ENCODE measurements at regions not wholly inside any gene's neighbourhood (a gene's known extent, or its start where the extent isn't known, plus 50 kb on each side); places are given as distances from the start of the nearest gene placed in this dataset.
"Not testable (repeated sequence)": the region's sequence is repeated elsewhere in the genome, so short reads cannot be mapped to it uniquely, and the experiment has no call there.

DNA sequence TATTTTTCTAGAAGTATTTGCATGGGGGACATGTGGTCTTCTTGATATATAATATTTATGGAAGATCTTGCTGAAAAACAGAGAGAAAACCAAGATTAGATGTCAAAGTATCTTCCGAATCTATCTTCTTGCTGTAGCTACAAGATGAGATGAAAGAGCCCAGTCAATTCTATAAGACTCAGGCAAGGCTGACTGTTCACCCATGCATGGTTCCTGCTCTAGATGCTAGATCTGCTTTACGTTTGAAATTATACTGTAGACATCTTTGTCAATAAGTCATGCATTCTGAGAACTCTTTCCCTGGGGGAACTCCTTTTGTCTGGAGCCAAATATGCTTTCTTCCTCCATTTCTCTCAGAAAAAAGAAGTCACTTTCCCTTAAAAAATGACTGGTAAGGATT lies 1292.0 kb downstream of the XPNPEP1 start:
- no peak for DNase-seq

DNA sequence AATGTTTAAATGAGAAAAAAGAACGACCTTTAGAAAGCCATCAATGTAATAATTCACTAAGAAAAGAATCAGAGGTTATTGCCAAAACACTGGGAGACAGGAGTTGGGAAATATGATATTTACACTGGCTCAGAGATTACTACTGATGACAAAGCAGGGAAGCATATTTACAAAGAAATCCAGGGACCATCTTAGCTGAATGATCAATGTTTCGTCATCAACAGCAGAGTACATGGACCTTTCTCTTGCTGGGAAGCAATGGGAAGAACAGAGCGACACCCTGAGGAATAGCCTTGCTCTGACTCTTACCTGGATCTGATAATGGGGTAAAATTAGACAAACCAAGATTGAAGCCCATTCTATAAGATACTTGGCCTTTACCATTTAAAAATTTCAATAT lies 1293.5 kb downstream of the XPNPEP1 start:
- peak; percentile 95 for DNase-seq

DNA sequence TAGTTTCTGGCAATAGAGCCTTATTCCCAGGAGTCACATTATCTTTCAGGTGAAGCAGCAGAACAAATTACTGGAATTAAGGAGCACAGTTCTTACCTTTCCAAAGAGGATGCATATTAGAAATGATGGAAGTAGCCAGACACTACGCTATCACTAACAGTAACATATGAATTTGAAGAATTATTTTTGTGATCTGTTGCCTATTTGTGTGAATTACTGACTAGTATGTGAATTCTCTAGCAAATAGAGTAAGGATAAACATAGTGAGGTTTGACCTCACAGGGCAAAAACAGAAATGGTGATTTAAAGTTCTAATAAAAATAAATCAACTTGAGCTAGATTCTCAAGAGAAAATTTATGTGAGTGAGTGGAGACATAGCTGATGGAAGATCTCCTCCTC lies 1299.3 kb downstream of the XPNPEP1 start:
- no peak for DNase-seq

DNA sequence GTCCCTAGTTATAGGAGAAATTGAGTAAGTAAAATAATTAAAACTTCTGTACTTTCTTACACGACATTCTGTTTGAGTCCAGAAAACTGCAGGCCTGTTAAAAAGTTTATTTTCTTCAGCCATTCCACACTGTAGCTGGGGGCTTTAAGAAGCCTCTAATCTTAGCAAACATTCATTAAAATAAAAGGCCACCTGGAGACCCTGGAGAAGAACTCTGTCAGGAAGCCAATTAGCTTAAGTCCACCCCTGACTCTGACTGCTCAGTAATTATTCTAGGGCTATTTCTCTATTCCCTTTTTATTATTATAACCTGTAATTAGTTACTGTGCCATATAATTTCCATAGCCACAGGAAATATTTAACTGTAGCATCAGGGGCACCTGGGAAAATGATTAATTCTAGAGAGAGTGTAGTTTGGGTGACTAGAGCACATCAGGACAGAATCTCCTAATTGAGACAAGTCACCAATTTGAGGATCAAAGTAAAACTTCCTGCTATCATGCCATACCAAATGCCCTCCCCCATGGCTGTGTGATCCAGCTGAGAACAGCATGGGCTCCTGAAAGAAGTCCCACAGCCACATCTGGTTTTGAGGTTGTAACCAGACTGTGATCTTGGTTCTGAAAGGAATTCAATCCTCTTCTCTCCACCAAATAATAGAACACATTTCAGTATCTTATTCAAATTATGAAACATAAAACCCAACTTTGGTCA lies 1302.3 kb downstream of the XPNPEP1 start:
- no peak for DNase-seq

DNA sequence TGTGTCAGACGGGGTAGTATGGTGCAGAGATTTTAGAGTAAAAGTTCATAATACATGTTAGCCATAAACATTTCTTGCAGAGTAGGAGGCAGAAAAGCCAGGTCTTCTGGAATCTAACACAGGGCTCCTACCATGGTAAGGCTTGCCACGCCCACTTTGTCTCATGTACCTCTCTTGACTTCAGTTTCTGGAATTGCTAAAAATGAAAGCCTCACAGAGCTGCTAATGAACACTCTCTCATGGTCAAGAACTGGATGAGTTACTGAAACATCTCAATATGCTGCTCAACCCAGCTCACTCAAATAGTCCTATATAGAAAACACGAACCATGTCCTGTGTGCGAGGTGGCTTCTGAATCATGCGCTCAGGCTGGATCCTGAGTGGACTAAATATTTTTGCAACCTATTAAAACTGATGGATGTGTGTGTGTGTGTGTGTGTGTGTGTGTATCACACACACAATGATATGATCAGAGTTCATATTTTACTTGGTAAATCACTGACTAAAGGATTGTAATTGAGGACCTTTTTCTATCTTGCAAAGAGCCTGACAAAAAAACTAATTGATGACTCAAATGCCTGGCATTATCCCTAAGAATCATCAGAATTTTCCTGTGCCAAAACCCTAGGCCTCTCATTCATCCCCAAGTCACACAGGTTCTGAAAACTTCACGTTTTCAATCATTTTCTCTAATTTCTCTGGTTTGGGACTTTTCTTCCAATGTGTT lies 1306.6 kb downstream of the XPNPEP1 start:
- peak; percentile 43 for DNase-seq

DNA sequence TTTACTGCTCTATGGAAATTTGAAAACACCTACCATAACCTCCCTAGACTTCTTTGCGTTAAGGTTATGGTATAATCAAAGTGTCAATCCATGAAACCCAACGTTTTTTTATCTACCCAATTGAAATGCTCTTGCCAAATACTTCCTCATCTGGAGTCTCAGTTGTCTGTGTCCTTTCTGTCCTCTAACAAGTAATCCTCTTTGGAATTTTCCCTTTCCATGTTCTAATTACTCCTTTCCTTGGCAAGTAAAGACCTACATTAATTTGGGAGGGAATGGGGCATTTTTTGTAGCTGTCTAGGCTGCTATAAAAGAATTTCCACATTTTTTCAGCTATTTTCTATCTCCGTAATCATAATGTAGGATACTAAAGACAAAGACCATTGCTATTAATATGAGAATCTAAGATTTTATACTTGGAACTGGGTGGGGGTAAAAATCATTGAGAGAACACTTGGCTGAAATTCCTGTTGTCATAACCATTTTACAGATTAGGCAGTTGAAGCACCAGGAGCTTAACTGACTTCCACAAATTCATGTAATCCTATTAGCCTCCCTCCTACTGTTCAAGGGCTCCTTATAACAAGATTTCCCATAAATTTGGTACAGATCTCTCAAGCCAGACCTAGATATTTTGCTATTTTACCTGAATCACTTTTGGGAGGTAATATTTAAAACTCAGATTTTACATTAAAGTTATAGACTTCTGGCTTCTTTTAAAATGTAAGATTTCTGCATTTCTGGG lies 1307.6 kb downstream of the XPNPEP1 start:
- no peak for DNase-seq

DNA sequence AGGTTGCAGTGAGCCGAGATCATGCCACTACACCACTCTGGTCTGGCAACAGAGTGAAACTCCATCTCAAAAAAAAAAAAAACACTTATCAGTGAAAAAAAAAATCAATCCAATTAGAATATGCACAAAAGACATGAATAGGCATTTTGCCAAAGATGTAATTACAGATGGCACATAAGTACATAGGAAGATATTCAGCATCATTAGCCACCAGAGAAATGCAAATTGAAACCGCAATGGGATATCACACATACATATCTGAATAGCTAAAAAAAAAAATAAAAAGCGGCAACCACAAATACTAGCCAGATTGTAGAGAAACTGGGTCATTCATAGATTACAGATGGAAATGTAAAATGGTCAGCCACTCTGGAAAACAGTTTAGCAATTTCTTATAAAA lies 1310.8 kb downstream of the XPNPEP1 start:
- DNase-seq, result no peak

DNA sequence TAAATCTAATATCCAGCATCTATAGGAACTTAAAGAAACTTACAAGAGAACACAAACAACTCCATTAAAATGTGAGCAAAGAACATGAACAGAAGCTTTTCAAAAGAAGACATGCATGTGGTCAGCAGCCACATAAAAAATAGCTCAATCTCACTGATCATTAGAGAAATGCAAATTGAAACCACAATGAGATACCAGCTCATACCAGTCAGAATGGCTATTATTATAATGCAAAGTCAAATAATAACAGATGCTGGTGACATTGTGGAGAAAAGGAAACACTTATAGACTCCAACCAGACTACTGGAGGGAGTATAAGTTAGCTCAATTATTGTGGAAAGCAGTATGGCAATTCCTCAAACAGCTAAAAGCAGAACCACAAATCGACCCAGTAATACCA lies 1314.5 kb downstream of the XPNPEP1 start:
- no peak for DNase-seq

DNA sequence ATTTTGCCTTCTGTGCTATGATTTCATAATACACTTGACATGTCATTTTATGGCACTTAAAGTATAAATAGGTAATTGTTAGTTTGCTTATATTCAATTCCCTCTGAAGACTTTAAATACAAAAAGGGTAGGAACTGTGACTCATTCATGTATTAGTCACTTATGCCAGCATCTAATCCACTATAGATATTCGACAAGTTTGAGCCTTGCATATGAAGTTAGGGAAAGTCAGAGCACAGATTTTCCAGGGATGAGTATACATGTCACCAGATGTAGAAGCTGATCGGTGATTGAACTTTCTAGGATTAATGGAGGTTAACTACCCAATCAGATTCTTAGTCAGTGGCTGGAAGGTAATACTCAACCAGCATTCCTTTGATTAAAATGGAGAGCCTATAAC lies 1321.5 kb downstream of the XPNPEP1 start:
- DNase-seq, result peak; percentile 83

DNA sequence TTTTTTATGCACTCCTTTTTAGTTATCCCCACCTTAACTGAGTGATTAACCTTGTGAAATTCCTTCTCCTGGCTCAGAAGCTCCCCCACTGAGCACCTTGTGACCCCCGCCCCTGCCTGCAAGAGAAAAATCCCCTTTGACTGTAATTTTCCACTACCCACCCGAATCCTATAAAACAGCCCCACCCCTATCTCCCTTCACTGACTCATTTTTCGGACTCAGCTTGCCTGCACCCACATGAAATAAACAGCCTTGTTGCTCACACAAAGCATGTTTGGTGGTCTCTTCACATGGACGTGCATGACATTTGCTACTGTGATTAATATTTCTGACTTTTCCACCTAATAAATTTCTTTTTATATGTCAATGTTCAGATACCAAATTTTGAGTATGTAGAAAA lies 1322.8 kb downstream of the XPNPEP1 start:
- DNase-seq, result not testable (repeated sequence)

DNA sequence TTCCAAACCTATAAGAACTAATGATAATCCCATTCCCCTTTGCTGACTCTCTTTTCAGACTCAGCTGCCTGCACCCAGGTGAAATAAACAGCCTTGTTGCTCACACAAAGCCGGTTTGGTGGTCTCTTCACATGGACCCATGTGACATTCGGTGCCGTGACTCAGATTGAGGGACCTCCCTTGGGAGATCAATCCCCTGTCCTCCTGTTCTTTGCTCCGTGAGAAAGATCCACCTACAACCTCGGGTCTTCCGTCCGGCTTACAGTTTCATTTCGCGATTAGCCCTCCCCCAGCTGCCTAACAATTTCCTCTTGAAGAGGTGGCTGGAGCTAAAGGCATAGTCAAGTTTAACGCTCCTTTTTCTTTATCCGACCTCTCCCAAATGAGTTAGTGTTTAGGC lies 1324.0 kb downstream of the XPNPEP1 start:
- DNase-seq, result not testable (repeated sequence)

DNA sequence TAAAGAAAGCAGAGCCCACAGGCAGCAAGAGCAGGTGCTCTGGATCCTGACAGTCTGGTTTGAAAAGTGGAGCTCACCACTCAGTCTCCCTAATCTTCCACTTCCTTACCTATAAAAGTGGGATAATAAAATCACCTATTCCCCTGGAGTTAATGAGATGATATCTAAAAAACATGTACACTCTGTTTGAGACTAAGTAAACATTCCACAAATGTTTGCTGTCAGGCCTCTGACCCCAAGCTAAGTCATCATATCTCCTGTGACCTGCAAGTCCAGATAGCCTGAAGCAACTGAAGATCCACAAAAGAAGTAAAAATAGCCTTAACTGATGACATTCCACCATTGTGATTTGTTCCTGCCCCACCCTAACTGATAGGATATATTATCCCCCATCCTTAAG lies 1324.5 kb downstream of the XPNPEP1 start:
- DNase-seq, result peak; percentile 53

DNA sequence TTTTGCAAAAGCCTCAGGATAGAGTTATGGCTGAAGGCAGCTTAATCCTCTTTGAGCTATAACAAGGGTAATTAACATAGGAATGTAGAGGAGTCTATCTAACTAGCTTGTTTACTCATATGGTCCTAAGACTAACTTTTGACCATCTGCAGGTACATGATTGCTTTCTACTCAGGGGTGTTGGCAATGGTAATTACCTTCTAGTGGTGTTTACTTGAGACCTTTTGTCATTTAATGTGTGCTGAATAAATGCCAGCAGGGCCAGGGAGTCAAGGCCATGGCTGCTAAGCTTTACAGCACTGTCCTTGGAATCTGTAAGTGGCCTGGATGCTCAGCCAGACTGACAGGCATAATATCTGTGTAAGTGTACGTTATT lies 1325.0 kb downstream of the XPNPEP1 start:
- DNase-seq, result no peak

DNA sequence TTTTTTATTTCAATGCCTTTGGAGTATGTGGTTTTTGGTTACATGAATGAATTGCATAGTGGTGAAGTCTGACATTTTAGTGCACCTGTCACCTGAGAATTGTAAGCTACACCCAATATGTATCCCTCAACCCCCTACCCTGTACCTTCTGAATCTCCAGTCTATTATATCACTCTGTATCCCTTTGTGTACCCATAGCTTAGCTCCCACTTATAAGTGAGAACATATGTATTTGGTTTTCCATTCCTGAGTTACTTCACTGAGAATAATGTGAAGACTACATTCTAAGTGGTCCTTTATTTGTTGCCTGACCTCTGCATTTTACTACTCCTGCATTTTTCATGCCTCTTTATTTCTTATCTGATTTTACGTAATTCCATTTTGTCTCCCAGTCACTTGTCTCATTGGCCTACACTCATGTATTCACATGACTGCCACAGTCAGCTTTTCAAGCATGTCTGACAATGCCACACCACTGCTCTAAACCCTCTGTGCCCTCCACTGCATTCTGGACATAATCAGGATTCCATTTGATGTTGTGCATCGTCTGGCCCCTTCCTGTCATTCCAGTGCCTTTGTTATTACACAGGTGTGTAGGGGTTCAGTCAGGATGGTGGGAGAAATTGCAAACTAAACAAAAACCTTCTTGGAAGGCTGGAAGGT lies 1325.5 kb downstream of the XPNPEP1 start:
- no peak for DNase-seq

DNA sequence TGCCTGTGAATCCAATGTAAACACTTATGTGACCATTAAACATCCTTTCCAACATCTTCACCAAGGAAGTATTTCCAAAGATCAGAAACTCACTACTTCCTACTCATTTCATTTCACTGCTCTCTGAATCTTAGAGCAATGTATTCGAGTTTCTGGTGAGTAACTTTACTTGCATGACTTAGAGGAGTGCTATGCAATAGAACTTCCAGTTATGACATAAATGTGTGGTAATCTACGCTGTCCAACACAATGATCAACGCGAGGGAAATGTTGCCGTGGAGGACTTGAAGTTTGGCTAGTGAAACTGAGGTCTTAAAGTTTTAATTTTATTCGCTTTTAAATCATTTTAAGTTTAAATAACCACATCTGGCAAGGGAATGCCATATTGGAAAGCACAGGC lies 1326.3 kb downstream of the XPNPEP1 start:
- DNase-seq, result peak; percentile 92

DNA sequence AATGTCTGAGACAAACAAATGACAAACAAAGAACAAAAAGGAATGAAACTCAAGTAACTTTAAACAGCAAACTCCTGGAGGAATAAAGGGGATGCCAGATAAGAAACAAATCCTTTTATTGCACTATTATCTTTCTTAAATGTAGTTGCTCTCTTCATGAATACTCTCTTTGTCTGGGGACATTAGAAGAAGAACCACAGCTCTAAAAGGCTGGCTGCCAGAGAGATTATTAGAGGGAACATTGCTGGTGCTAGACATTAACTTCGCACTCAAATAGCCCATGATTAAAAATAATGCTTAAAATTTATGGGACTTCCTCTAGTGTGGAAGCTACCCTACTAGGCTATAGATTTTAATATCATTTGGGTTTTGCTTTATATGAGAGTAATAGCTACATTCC lies 1330.4 kb downstream of the XPNPEP1 start:
- DNase-seq, result no peak

DNA sequence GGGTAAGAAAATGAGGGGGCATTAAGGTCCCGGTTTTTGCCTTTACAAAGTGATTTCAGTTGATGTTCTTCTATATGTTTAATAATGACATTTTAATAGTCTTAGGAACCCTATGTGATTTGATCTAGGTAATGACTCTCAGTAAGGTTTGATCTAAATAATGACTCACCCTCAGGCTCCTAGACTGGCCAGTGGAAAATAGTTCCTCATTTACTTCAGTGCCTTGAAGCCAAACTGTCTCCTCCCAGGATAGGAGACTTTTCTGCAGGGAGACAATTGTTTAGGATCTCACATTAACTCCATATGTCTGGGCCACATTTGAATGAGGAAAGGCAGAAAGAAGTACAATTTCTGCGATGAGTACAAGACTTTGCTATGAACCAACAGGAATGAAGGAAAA lies 1331.9 kb downstream of the XPNPEP1 start:
- peak; percentile 56 for DNase-seq

DNA sequence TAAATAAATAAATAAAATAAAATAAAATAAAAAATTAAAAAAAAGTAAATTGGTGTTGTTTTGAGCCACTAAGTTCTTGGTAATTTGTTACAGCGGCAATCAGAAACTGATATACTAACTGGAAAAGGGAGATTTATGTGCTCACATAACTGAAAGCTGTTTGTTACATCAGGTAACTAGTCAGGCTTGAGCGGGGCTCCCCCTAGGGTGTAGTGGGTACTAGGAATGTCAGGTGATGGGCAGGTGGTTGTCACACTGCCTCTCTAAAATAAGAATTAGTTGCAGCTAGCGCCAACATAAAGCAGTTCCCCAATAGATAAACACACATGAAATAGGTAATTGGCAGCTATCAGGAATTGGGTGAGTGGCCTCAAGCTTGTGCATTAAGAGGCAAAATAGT lies 1336.9 kb downstream of the XPNPEP1 start:
- DNase-seq, result no peak

DNA sequence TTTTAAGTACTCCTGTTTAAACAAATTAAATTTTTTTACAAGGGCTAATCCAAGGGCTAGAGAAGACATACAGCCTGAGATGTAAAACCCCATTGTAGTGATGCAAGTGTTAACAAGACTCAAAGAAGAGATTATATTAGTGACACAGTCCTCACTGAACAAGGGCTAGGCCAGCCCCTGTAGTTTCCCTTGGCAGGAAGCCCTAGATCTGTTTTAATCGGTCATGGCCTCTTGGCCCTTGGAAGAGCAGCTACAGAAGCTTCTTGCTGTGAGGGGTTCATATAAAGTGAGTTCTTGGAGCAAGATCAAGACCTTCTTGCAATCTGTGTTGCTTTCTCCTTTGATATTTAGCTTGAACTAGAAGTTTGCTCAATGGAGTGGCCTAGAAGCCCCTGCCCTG lies 1339.4 kb downstream of the XPNPEP1 start:
- DNase-seq, result no peak

DNA sequence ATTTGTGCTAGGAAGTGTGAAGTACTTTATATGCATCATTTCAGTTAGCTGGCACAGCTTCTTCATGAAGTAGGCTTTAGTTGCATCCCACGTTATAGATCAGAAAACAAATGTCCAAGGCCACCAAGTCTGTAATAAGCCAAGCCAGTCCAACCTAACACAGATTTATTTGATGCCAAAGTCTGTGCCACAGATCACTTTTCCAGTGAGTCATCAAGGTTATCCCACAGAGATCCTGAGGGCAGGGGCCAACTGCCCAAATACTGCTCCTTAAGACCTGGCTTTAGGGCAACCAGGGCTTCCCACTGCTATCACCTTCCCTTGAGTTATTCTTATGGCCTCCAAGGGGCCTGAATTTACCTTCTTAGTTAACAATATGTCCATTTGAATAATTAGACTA lies 1340.4 kb downstream of the XPNPEP1 start:
- DNase-seq, result no peak

DNA sequence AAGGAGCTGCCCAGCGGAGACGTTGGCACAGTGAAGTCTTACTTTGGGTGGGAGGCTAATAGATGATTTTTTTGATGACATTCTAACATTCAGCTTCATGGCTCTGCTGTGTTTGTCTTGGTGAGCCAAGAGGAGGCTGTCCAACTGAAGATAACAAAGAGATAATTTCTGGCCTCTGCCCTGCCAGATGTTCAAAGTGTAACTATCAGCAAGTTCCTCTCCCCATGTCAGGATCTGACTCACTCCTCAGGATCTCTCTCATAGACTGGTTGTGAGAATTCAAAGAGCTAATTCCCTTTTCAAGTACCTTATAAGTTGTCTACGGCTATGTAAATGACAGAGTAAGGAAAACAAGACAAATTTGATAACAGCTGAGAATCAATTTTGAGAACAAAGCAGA lies 1340.9 kb downstream of the XPNPEP1 start:
- DNase-seq, result peak; percentile 84

DNA sequence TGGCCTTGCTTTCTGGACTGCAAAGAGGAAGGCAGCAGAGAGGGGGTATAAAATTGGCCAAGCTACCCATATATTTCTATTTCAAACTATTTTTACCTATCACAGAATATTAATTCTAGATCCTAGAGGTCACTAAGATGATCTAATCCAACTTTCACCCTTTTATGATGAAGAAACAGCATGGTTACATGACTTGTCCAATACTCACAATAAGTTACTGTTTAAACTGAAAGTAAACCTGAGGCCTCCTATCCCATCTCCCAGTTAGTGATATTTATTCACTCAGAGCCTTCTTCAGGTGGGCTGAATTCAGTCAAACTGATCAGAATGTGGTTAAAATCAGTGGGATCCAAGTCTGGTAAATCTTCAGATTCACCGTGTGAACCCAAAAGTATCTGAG lies 1345.1 kb downstream of the XPNPEP1 start:
- DNase-seq, result peak; percentile 34

DNA sequence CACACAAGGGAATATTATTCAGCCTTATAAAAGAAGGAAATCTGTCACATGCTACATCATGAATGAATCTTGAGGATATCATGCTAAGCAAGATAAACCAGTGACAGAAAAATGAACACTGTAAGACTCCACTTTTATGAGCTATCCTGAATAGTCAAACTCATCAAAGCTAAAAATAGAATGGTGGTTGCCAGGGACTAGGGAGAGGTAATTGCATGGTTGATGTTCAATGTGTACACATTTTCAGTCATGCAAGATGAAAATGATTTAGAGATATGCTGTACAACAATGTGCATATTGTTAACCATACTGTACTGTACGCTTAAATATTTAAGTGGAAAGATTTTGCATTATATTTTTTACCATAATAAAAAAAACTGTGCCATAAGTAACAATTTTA lies 1349.1 kb downstream of the XPNPEP1 start:
- no peak for DNase-seq

DNA sequence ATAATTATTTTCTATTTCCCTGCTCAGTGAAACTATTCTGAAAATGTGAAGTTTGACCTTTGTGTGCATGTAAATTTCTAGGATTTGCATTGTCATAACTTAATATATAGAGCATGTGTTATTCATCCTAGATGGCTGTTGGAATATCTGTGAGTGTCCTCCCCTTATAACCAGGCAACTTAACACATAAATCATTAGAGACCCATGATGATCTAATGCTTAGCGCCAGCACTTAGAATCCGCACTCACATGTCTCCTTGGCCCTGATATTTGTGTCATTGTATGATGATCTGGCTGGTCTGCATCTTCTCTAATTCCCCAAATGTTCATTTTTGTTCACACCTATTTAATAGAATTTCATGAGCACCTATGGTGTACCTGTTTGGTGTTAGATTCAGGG lies 1354.5 kb downstream of the XPNPEP1 start:
- DNase-seq, result no peak
